Gastrocnemius medialis (tissue), 4 donors: ENCODE measurements at regions not wholly inside any gene's neighbourhood (a gene's known extent, or its start where the extent isn't known, plus 50 kb on each side); places are given as distances from the start of the nearest gene placed in this dataset.

Experiments
- CTCF ChIP-seq, 5 experiments: fragments of 450-650 bp in 3 of 5; fragments of 200-600 bp in 2 of 5; sonication (generic) in 2 of 5; IDR thresholded peaks in 4 of 5; conservative IDR thresholded peaks in 1 of 5; 1 replicate in 4 of 5; 2 replicates in 1 of 5; pipeline ENCODE4 v1.5.1; 2016 to 2019; ENCODE audit warnings: antibody characterized with exemption in 5 of 5, mild to moderate bottlenecking in 3 of 5, moderate library complexity in 3 of 5
- POLR2A ChIP-seq, 2 donors: fragments of 450-650 bp; IDR thresholded peaks; one replicate each; pipeline ENCODE4 v1.6.1; 2017; ENCODE audit warnings: antibody characterized with exemption in 2 of 2, mild to moderate bottlenecking in 2 of 2, moderate library complexity in 2 of 2

GRCh38 chr6:147040121-147040910 is 163.9 kb upstream of the STXBP5 start:
- no peak for TF ChIP-seq CTCF (IDR thresholded peaks at IDR 0.05 in 4 of 5, conservative IDR thresholded peaks at IDR 0.05 in 1 of 5)
- no peak for TF ChIP-seq POLR2A (IDR thresholded peaks at IDR 0.05)
